IPS DF 6.9 (cell line): ENCODE measurements at regions not wholly inside any gene's neighbourhood (a gene's known extent, or its start where the extent isn't known, plus 50 kb on each side); places are given as distances from the start of the nearest gene placed in this dataset.

Experiments used
- DNase-seq: peaks from one replicate; pipeline ENCODE4 v3.0.0-alpha.2; 2013; ENCODE audit warnings: low read depth, low spot score
- H3K27ac ChIP-seq: one replicate; pipeline ENCODE4 v1.5.1; 2013; ENCODE audit warnings: low read length, control low read depth
- H3K27me3 ChIP-seq: 2 replicates; pipeline ENCODE4 v1.6.1; 2013; ENCODE audit warnings: mild to moderate bottlenecking, low read length; ENCODE audit not compliant: control insufficient read depth, insufficient read depth
- H3K36me3 ChIP-seq: 2 replicates; pipeline ENCODE4 v1.6.1; 2013; ENCODE audit warnings: low read length; ENCODE audit not compliant: control insufficient read depth, insufficient read depth
- H3K4me1 ChIP-seq: 2 replicates; pipeline ENCODE4 v1.6.1; 2013; ENCODE audit warnings: low read length; ENCODE audit not compliant: control insufficient read depth, insufficient read depth
- H3K4me3 ChIP-seq: 2 replicates; pipeline ENCODE4 v1.5.1; 2013; ENCODE audit warnings: mild to moderate bottlenecking, low read length
- H3K9me3 ChIP-seq: 2 replicates; pipeline ENCODE4 v1.6.1; 2013; ENCODE audit warnings: low read length, inconsistent platforms; ENCODE audit not compliant: control insufficient read depth, insufficient read depth
- WGBS: extraction: QIAGEN DNeasy Blood & Tissue Kit; methylation state at CpG from one replicate; pipeline ENCODE4 v1.1.7; 2013; ENCODE audit warnings: mixed read lengths, missing lambda C conversion rate; ENCODE audit not compliant: insufficient read length, insufficient coverage; 5-methylcytosine and 5-hydroxymethylcytosine counted together

DNA sequence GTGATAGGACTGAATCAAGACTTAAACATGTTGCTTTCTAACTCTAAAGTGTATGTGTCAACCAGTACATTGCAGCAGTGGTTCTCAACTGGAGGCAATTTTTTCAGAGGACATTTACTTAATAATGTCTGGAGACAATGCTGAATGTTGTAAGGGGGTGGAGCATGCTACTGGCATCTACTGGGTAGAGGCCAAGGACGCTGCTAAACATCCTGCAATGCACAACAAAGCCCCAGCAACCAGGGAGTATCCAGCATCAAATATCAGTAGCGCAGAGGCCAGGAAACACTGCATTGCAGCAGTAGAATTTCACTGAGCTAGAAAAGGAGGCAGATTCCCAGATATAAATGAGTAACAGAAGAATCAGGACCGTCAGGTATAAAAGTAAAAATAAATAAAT is 79.8 kb upstream of the GRM7 start:
- Histone ChIP-seq H3K9me3 (no peaks in the 10 kb centered on the region; the same call in 1 of the 2 replicates), H3K27ac (no peak overlapping the region), H3K4me3 (no peak overlapping the region), H3K4me1 (no peaks in the 10 kb centered on the region), H3K27me3 (no peaks in the 10 kb centered on the region), H3K36me3 (no peaks in the 10 kb centered on the region)
- no peak for DNase-seq
- no CpG with 5 or more reads among the region's 3 CpGs for WGBS

DNA sequence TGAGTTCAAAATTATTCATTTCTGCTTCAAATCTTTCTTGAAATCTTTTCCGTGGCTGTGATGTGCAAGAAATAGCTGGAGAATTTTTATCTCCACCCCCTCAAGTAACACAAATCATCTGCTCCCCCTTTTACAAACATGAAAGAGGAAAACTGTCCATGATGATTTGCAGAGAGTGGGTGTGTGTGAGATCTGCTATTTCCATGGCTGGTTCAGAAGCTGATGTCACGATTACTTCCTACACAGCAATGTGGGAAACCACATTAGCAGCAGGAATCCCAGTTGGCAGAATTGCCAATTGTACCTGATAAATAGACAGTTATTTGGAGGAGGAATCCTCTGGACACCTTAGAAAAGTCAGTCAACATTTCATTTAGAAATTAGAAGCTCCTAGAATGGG is 75.2 kb upstream of the GRM7 start:
- Histone ChIP-seq H3K9me3 (no peaks in the 10 kb centered on the region), H3K27ac (no peak overlapping the region), H3K4me1 (no peaks in the 10 kb centered on the region), H3K27me3 (no peaks in the 10 kb centered on the region), H3K36me3 (no peaks in the 10 kb centered on the region), H3K4me3 (no peak overlapping the region)
- WGBS: no CpG with 5 or more reads among the region's 2 CpGs
- no peak for DNase-seq

DNA sequence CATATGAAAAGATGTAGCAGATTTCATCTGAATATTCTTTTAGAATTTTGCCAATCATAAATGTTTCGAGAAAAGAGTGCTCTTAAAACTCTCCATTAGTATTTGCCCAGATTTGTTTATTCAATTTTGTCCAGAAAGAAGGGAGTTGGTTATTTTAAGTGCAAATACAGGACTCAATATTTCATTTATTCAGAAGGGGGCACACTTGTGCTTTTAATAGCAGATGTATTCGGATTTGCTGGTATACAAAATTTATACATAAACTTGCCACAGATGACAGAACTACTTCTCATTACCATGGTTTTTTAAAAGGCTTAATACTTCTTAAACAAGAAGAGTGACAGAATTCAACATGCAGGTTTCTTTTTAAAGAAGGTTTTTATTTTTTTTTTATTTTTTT is 69.8 kb upstream of the GRM7 start:
- DNase-seq: no peak
- no peaks in the 10 kb centered on the region for H3K27me3 ChIP-seq
- no peaks in the 10 kb centered on the region for H3K4me1 ChIP-seq
- no peaks in the 10 kb centered on the region for H3K36me3 ChIP-seq
- no peak overlapping the region for H3K4me3 ChIP-seq
- no peak overlapping the region for H3K27ac ChIP-seq
- WGBS: no CpG with 5 or more reads among the region's 2 CpGs
- H3K9me3 ChIP-seq: no peaks in the 10 kb centered on the region; the same call in 1 of the 2 replicates

DNA sequence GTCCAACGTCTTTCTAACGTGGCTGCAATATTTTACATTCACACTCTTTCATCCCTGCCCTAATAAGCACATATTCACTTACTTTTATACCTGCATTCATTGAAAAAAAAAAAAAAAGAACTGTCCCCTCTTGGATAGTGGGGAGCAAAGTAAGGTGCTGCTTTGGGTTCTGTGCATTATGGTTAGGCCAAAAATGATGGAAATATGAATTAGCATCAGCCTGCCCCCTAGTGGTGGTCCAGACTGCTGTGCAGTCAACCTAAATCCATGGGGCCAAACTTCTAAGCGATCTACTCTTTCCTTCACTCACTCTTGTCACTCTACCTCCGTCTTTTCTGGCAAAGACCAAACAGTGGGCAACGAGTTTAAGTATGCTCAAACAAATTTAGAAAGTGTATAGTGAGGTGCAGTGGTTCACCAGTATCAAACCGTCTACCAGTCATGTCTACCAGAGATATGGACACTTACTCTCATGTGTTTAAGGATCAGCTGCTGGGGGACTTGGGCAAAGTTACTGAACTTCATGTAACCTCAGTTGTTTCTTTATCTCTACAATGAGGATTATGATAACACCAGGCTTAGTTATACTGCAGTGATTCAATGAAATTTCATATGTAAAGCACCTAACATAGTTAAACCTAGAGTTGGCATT is 61.5 kb upstream of the GRM7 start:
- no CpG with 5 or more reads among the region's 6 CpGs for WGBS

DNA sequence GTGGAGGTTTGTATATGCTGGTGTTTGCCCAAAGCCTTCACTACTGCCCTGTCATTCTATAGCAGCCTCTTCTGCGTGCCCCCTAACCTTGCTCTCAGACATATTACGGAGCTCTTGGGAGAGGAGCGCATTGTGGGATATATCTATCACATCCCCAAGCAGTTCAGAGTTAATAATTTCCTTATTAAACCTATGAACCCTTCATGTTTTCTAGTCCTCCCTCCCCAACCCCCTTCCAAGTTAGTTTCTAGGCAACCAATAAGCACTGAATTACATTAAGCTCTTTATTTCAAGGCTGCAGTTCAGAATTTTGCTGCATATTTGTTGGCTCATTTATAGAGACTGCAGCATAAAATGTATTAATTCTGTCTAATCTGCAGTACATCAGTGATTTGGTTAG is 57.3 kb upstream of the GRM7 start:
- no peaks in the 10 kb centered on the region for H3K36me3 ChIP-seq
- no CpG with 5 or more reads among the region's 3 CpGs for WGBS
- no peak for DNase-seq

More for the DNA sequence above, 61.5 kb upstream of the GRM7 start:
- Histone ChIP-seq H3K9me3 (no peaks in the 10 kb centered on the region; the same call in 1 of the 2 replicates), H3K4me3 (no peak overlapping the region), H3K36me3 (no peaks in the 10 kb centered on the region), H3K27me3 (no peaks in the 10 kb centered on the region), H3K27ac (no peak overlapping the region), H3K4me1 (no peaks in the 10 kb centered on the region)
- no peak for DNase-seq

DNA sequence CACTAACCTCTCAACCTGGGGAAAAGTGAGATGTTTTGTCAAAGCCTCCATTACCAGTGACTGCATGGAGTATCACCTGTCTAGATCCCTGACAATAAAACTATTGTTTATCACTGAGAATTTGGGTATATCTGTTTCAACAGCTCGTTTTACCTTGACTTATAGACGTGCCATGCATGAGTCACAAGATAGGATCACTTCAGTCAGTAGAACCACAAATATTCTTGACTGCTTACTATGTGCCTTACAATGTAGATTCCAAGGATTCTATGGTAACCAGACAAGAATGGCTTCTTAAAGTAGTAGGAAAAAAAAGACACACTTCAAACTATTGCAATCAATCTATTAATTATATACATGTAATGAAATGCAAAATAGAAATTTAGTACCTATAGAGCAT is 55.7 kb upstream of the GRM7 start:
- Histone ChIP-seq H3K9me3 (no peaks in the 10 kb centered on the region; the same call in 1 of the 2 replicates), H3K27ac (no peak overlapping the region), H3K4me3 (no peak overlapping the region), H3K27me3 (no peaks in the 10 kb centered on the region), H3K36me3 (no peaks in the 10 kb centered on the region), H3K4me1 (no peaks in the 10 kb centered on the region)
- DNase-seq: no peak
- no CpG with 5 or more reads among the region's 2 CpGs for WGBS

More for the DNA sequence above, 57.3 kb upstream of the GRM7 start:
- no peak overlapping the region for H3K4me3 ChIP-seq
- no peak overlapping the region for H3K27ac ChIP-seq
- no peaks in the 10 kb centered on the region for H3K27me3 ChIP-seq
- H3K9me3 ChIP-seq: no peaks in the 10 kb centered on the region; the same call in 1 of the 2 replicates
- no peaks in the 10 kb centered on the region for H3K4me1 ChIP-seq

DNA sequence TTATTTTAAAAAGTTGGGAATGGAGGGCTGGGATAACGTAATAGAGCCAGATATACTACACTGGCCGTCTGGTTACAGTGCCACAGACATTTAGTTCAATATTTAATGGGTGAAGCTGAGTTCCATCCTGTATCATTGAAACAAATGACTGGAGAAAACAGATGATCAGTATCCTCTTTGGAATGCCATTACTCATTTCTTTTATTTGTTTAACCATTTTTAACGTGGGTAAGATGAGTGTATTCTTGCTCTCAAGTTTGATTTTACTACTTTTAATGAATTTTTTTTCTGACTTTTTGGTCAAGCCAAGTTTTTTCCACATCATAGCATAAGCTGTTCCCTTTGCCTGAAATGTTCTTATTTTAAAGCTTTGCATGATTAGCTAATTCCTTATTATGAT is 53.9 kb upstream of the GRM7 start:
- Histone ChIP-seq H3K4me1 (no peaks in the 10 kb centered on the region), H3K27me3 (no peaks in the 10 kb centered on the region), H3K4me3 (no peak overlapping the region), H3K27ac (no peak overlapping the region), H3K9me3 (no peaks in the 10 kb centered on the region; the same call in 1 of the 2 replicates), H3K36me3 (no peaks in the 10 kb centered on the region)
- no peak for DNase-seq
- WGBS: no CpG with 5 or more reads among the region's 3 CpGs

DNA sequence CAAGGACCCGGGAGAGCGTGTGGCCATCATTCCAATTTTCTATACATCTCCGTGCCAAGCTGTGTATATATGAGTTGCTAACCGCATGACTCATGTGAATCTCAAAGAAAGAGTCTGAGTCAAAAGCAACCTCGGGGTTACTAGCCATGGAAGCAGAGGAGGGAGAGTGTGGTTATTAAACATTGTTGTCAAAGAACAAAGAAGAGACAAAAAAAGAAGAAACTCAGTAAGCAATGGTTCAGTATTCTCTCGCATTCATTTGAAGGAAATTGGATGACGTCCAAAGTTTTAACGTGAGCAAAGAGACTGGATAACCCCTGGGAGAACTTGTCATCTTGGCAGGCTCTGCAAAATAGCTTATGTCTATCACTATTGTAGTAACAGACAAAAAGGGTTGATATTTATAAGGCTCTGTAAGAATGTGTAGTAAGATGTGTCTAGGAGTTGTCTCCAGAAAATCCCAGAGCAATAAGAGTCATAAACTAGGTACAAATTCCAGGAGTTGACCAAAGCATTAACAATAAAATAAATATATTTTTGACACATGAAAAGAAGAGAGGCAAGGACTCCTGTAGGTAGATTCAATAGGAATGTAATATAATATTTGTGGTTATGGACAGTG is 52.8 kb upstream of the GRM7 start:
- Histone ChIP-seq H3K36me3 (no peaks in the 10 kb centered on the region), H3K27ac (no peak overlapping the region), H3K4me1 (no peaks in the 10 kb centered on the region), H3K4me3 (no peak overlapping the region), H3K27me3 (no peaks in the 10 kb centered on the region), H3K9me3 (no peaks in the 10 kb centered on the region)
- DNase-seq: no peak
- no CpG with 5 or more reads among the region's 8 CpGs for WGBS

DNA sequence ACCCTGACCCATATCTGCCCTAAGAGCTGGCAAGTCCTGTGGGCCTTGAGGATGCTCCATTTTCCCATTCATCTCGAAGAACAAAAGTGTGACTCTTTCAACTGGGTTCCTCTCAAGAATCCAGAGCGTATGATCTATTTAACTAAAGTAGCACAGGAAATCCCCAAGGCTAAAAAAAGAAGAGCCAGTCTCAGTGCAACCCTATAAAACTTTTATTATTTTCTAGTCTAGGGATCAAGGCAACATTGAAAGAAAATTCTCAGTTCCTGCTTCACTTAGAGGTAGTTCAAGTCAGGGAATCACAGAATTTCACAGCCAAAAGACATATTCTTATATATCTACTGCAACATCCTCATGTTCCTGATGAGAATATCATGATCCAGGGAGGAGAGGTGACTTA is 51.6 kb upstream of the GRM7 start:
- no peak for DNase-seq
- Histone ChIP-seq H3K4me1 (no peaks in the 10 kb centered on the region), H3K27ac (no peak overlapping the region), H3K36me3 (no peaks in the 10 kb centered on the region), H3K27me3 (no peaks in the 10 kb centered on the region), H3K4me3 (no peak overlapping the region), H3K9me3 (no peaks in the 10 kb centered on the region)
- WGBS: no CpG with 5 or more reads among the region's 2 CpGs
